Nephron (organoid): ENCODE measurements at regions not wholly inside any gene's neighbourhood (a gene's known extent, or its start where the extent isn't known, plus 50 kb on each side); places are given as distances from the start of the nearest gene placed in this dataset.

Experiments used
- H3K27ac Mint-ChIP-seq, 3 experiments: 2 replicates each; pipeline ENCODE4 v1.8.0; 2020; ENCODE audit warnings: mixed read lengths in 3 of 3, mild to moderate bottlenecking in 2 of 3, moderate library complexity in 1 of 3
- H3K27me3 Mint-ChIP-seq: 2 replicates; pipeline ENCODE4 v1.8.0; 2021; ENCODE audit warnings: low read depth, mild to moderate bottlenecking, moderate library complexity, mixed read lengths
- H3K36me3 Mint-ChIP-seq: 2 replicates; pipeline ENCODE4 v1.8.0; 2020; ENCODE audit warnings: low read depth, mixed read lengths
- H3K4me1 Mint-ChIP-seq: 2 replicates; pipeline ENCODE4 v1.8.0; 2020; ENCODE audit warnings: mixed read lengths
- H3K4me3 Mint-ChIP-seq, 3 experiments: 2 replicates each; pipeline ENCODE4 v1.8.0; 2020; ENCODE audit warnings: mild to moderate bottlenecking in 3 of 3, mixed read lengths in 3 of 3, moderate library complexity in 2 of 3
- H3K9me3 Mint-ChIP-seq: 2 replicates; pipeline ENCODE4 v1.8.0; 2020; ENCODE audit warnings: mixed read lengths
- CTCF ChIP-seq, 3 experiments: fragments of 200-600 bp; sonication (generic); IDR thresholded peaks; one replicate each; pipeline ENCODE4 v1.5.0; 2021; ENCODE audit warnings: antibody characterized with exemption in 3 of 3; ENCODE audit not compliant: unreplicated experiment in 3 of 3

GRCh38 chr9:116061546-116062205 is 91.9 kb upstream of the PAPPA start:
- TF ChIP-seq CTCF (IDR thresholded peaks at IDR 0.05; ENCODE audit: unreplicated experiment in 3 of 3), result no peak
- Mint-ChIP-seq H3K4me3 (no peak overlapping the region), H3K27me3 (no peaks in the 10 kb centered on the region), H3K27ac (no peak overlapping the region), H3K36me3 (no peaks in the 10 kb centered on the region), H3K4me1 (no peaks in the 10 kb centered on the region), H3K9me3 (no peaks in the 10 kb centered on the region)

GRCh38 chr9:116062206-116062550 is 91.4 kb upstream of the PAPPA start:
- no peaks in the 10 kb centered on the region for H3K4me1 Mint-ChIP-seq
- TF ChIP-seq CTCF (IDR thresholded peaks at IDR 0.05; ENCODE audit: unreplicated experiment in 3 of 3), result no peak
- H3K27me3 Mint-ChIP-seq, result no peaks in the 10 kb centered on the region
- no peaks in the 10 kb centered on the region for H3K36me3 Mint-ChIP-seq
- H3K4me3 Mint-ChIP-seq, result no peak overlapping the region
- no peaks in the 10 kb centered on the region for H3K9me3 Mint-ChIP-seq
- H3K27ac Mint-ChIP-seq, result no peak overlapping the region

DNA sequence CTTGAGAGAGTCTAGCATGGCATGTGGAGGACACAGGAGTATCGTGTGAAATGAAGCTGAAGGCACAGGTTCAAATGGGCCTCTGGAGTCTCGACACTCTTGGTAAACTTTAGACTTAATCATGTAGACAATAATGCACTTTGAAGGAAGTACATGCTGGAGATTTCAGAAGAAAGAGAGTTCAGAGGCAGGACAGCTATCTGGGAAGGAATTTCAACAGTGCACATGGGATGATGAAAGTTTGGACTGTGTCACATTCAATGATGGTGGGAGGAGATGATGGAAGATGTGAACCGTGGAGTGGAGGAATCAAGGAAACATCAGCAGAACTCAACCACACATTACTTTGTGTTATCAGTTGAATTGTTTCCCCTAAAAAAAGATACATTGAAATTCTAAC is 88.6 kb upstream of the PAPPA start:
- no peaks in the 10 kb centered on the region for H3K4me1 Mint-ChIP-seq
- no peak for TF ChIP-seq CTCF (IDR thresholded peaks at IDR 0.05; ENCODE audit: unreplicated experiment in 3 of 3)
- no peaks in the 10 kb centered on the region for H3K9me3 Mint-ChIP-seq
- no peaks in the 10 kb centered on the region for H3K36me3 Mint-ChIP-seq
- no peak overlapping the region for H3K27ac Mint-ChIP-seq
- no peaks in the 10 kb centered on the region for H3K27me3 Mint-ChIP-seq
- H3K4me3 Mint-ChIP-seq, result no peak overlapping the region

- Mint-ChIP-seq H3K4me3 (no peak overlapping the region), H3K36me3 (no peaks in the 10 kb centered on the region), H3K4me1 (no peaks in the 10 kb centered on the region)
Observed at GRCh38 chr9:116066221-116066620, 87.4 kb upstream of the PAPPA start.

GRCh38 chr9:116067566-116067965 is 86.0 kb upstream of the PAPPA start:
- no peak overlapping the region for H3K4me3 Mint-ChIP-seq
- no peaks in the 10 kb centered on the region for H3K9me3 Mint-ChIP-seq
- no peaks in the 10 kb centered on the region for H3K4me1 Mint-ChIP-seq
- no peaks in the 10 kb centered on the region for H3K36me3 Mint-ChIP-seq
- no peak overlapping the region for H3K27ac Mint-ChIP-seq
- TF ChIP-seq CTCF (IDR thresholded peaks at IDR 0.05; ENCODE audit: unreplicated experiment in 3 of 3), result no peak
- no peaks in the 10 kb centered on the region for H3K27me3 Mint-ChIP-seq

More at GRCh38 chr9:116066221-116066620, 87.4 kb upstream of the PAPPA start:
- TF ChIP-seq CTCF (IDR thresholded peaks at IDR 0.05; ENCODE audit: unreplicated experiment in 3 of 3), result no peak
- Mint-ChIP-seq H3K9me3 (no peaks in the 10 kb centered on the region), H3K27me3 (no peaks in the 10 kb centered on the region), H3K27ac (no peak overlapping the region)

- Mint-ChIP-seq H3K4me3 (no peak overlapping the region), H3K36me3 (no peaks in the 10 kb centered on the region), H3K27ac (no peak overlapping the region), H3K9me3 (no peaks in the 10 kb centered on the region), H3K27me3 (peaks cover 5% of the 10 kb centered on the region), H3K4me1 (no peaks in the 10 kb centered on the region)
- TF ChIP-seq CTCF (IDR thresholded peaks at IDR 0.05; ENCODE audit: unreplicated experiment in 3 of 3), result no peak
Observed at GRCh38 chr9:116070256-116070914, 83.2 kb upstream of the PAPPA start.
